DOHH2 (cell line): ENCODE measurements at regions not wholly inside any gene's neighbourhood (a gene's known extent, or its start where the extent isn't known, plus 50 kb on each side); places are given as distances from the start of the nearest gene placed in this dataset.

Source experiments
- H3F3A ChIP-seq: fragments of 200-600 bp; sonication (generic), shearing (Covaris generic); 2 replicates; pipeline ENCODE4 v1.6.0; 2016; ENCODE audit warnings: antibody characterized with exemption, mild to moderate bottlenecking; ENCODE audit not compliant: control insufficient read depth, insufficient read depth
- H3K27ac ChIP-seq: fragments of 200-600 bp; sonication (generic); 2 replicates; pipeline ENCODE4 v1.5.1; 2014; ENCODE audit warnings: low read depth, mild to moderate bottlenecking, low read length, moderate library complexity
- H3K27me3 ChIP-seq: fragments of 200-600 bp; sonication (generic); 2 replicates; pipeline ENCODE4 v1.6.1; 2014; ENCODE audit warnings: mild to moderate bottlenecking, low read length, mixed read lengths; ENCODE audit not compliant: control insufficient read depth
- H3K36me3 ChIP-seq: fragments of 200-600 bp; sonication (generic); 2 replicates; pipeline ENCODE4 v1.6.1; 2014; ENCODE audit warnings: mild to moderate bottlenecking, low read length, moderate library complexity, mixed read lengths; ENCODE audit not compliant: control insufficient read depth
- H3K4me1 ChIP-seq: fragments of 200-600 bp; sonication (generic); 2 replicates; pipeline ENCODE4 v1.6.1; 2014; ENCODE audit warnings: mild to moderate bottlenecking, low read length, mixed read lengths; ENCODE audit not compliant: control insufficient read depth
- H3K4me2 ChIP-seq: fragments of 200-600 bp; sonication (generic); 2 replicates; pipeline ENCODE4 v1.6.0; 2014; ENCODE audit warnings: mild to moderate bottlenecking, low read length, moderate library complexity
- H3K4me3 ChIP-seq: fragments of 200-600 bp; sonication (generic); 2 replicates; pipeline ENCODE4 v1.5.1; 2014; ENCODE audit warnings: mild to moderate bottlenecking, low read length, mixed read lengths
- H3K79me2 ChIP-seq: fragments of 200-600 bp; sonication (generic); 2 replicates; pipeline ENCODE4 v1.6.1; 2014; ENCODE audit warnings: mild to moderate bottlenecking, low read length, mixed read lengths; ENCODE audit not compliant: control insufficient read depth
- H3K9me2 ChIP-seq: fragments of 200-600 bp; sonication (generic); replicated peaks from 2 replicates; pipeline ENCODE4 v1.6.1; 2014; ENCODE audit warnings: mild to moderate bottlenecking, low read length, mixed read lengths; ENCODE audit not compliant: control insufficient read depth
- H3K9me3 ChIP-seq: fragments of 200-600 bp; sonication (generic); 2 replicates; pipeline ENCODE4 v1.6.1; 2014; ENCODE audit warnings: antibody characterized with exemption, low read length, mixed read lengths; ENCODE audit not compliant: control insufficient read depth, insufficient read depth
- H4K20me1 ChIP-seq: fragments of 200-600 bp; sonication (generic); 2 replicates; pipeline ENCODE4 v1.6.0; 2014; ENCODE audit warnings: low read depth, mild to moderate bottlenecking, antibody characterized with exemption, low read length, moderate library complexity; ENCODE audit not compliant: control insufficient read depth, insufficient read depth
- CTCF ChIP-seq: fragments of 200-600 bp; sonication (generic); IDR thresholded peaks from one replicate; pipeline ENCODE4 v1.5.1; 2014; ENCODE audit warnings: antibody characterized with exemption, mild to moderate bottlenecking, low read depth, low read length; ENCODE audit not compliant: poor library complexity, severe bottlenecking
- EZH2phosphoT487 ChIP-seq: fragments of 200-600 bp; sonication (generic); IDR thresholded peaks from 2 replicates; pipeline ENCODE4 v1.6.1; 2017; ENCODE audit warnings: borderline replicate concordance, mild to moderate bottlenecking, antibody characterized with exemption, low read length, moderate library complexity, mixed read lengths

- H3K27me3 ChIP-seq: no peaks in the 10 kb centered on the region
- H3K27ac ChIP-seq: no peak overlapping the region
- no peak overlapping the region for H3K4me2 ChIP-seq
- no peaks in the 10 kb centered on the region for H3K9me3 ChIP-seq
- H3K36me3 ChIP-seq: no peaks in the 10 kb centered on the region
- no peaks in the 10 kb centered on the region for H3K9me2 ChIP-seq
- H4K20me1 ChIP-seq: no peaks in the 10 kb centered on the region
- no peaks in the 10 kb centered on the region for H3K79me2 ChIP-seq
- no peaks in the 10 kb centered on the region for H3F3A ChIP-seq
- H3K4me3 ChIP-seq: no peak overlapping the region
- no peaks in the 10 kb centered on the region for H3K4me1 ChIP-seq
- no peak for TF ChIP-seq EZH2phosphoT487
- no peak for TF ChIP-seq CTCF
Observed at GRCh38 chr2:190817082-190817481, 63.5 kb upstream of the GLS start.

GRCh38 chr2:190819840-190820301, 60.8 kb upstream of the GLS start:
- H3K9me2 ChIP-seq: no peaks in the 10 kb centered on the region
- H3K4me3 ChIP-seq: no peak overlapping the region
- no peaks in the 10 kb centered on the region for H3K36me3 ChIP-seq
- no peaks in the 10 kb centered on the region for H3K27me3 ChIP-seq
- TF ChIP-seq CTCF (no peak), EZH2phosphoT487 (no peak)
- no peaks in the 10 kb centered on the region for H3K79me2 ChIP-seq
- H3F3A ChIP-seq: no peaks in the 10 kb centered on the region
- no peaks in the 10 kb centered on the region for H3K9me3 ChIP-seq
- no peaks in the 10 kb centered on the region for H3K4me1 ChIP-seq
- no peak overlapping the region for H3K27ac ChIP-seq
- no peaks in the 10 kb centered on the region for H4K20me1 ChIP-seq
- H3K4me2 ChIP-seq: no peak overlapping the region

DNA sequence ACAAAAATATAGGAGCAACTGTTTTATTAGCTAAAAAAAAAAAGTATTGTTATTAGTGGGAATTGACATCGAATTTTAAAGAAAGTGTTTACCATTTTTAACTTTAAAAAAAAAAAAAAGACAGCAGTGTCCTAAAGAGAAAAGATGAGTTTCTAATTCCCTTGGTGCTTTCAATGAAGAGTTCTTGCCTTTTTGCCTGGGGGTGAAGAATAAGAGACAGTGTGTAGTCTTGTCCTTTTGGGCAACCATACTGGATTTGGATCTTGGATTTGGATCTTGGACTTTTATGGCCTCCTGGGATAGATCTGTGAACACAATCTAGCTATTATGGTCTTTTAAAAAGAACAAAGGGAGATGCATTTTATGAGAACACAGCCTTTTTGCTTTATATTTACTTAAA, 60.2 kb upstream of the GLS start:
- no peaks in the 10 kb centered on the region for H3K27me3 ChIP-seq
- no peak overlapping the region for H3K4me2 ChIP-seq
- TF ChIP-seq EZH2phosphoT487 (no peak), CTCF (no peak)
- H3F3A ChIP-seq: no peaks in the 10 kb centered on the region
- H3K9me3 ChIP-seq: no peaks in the 10 kb centered on the region
- H3K4me3 ChIP-seq: no peak overlapping the region
- no peaks in the 10 kb centered on the region for H3K79me2 ChIP-seq
- no peaks in the 10 kb centered on the region for H3K4me1 ChIP-seq
- no peaks in the 10 kb centered on the region for H3K9me2 ChIP-seq
- no peaks in the 10 kb centered on the region for H4K20me1 ChIP-seq
- no peak overlapping the region for H3K27ac ChIP-seq
- no peaks in the 10 kb centered on the region for H3K36me3 ChIP-seq

DNA sequence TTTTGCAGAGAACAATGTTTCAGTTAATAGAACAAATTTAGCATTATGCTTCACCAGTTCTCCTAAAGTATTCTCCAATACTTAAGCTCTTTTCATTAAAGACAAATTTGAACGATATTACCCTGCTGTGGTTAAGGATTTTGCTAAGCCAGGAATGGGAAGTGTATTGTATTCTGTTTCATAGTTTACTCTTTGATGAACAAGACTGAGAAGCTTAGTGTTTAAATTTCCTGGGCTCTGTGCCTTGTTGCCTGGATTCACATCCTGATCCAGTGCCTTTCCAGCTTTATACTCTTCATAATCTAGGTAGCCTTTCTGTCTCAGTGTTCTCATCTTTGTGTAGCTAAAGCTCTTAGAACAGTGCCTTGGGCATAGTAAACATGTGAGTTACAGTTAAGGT, 58.6 kb upstream of the GLS start:
- no peaks in the 10 kb centered on the region for H3F3A ChIP-seq
- no peak overlapping the region for H3K4me2 ChIP-seq
- no peak overlapping the region for H3K27ac ChIP-seq
- no peaks in the 10 kb centered on the region for H3K36me3 ChIP-seq
- no peaks in the 10 kb centered on the region for H3K79me2 ChIP-seq
- TF ChIP-seq EZH2phosphoT487 (no peak), CTCF (no peak)
- H3K4me1 ChIP-seq: no peaks in the 10 kb centered on the region
- no peaks in the 10 kb centered on the region for H3K9me2 ChIP-seq
- H4K20me1 ChIP-seq: no peaks in the 10 kb centered on the region
- H3K9me3 ChIP-seq: no peaks in the 10 kb centered on the region
- H3K27me3 ChIP-seq: no peaks in the 10 kb centered on the region
- no peak overlapping the region for H3K4me3 ChIP-seq
